ENCODE measurements at regions not wholly inside any gene's neighbourhood (a gene's known extent, or its start where the extent isn't known, plus 50 kb on each side); places are given as distances from the start of the nearest gene placed in this dataset.

- no peak for TF ChIP-seq TOX (CRISPR knock-in tag; IDR thresholded peaks at IDR 0.05; ENCODE audit: borderline replicate concordance)
- TF ChIP-seq, protein P1, sequence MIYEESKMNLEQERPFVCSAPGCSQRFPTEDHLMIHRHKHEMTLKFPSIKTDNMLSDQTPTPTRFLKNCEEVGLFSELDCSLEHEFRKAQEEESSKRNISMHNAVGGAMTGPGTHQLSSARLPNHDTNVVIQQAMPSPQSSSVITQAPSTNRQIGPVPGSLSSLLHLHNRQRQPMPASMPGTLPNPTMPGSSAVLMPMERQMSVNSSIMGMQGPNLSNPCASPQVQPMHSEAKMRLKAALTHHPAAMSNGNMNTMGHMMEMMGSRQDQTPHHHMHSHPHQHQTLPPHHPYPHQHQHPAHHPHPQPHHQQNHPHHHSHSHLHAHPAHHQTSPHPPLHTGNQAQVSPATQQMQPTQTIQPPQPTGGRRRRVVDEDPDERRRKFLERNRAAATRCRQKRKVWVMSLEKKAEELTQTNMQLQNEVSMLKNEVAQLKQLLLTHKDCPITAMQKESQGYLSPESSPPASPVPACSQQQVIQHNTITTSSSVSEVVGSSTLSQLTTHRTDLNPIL (CRISPR knock-in tag; IDR thresholded peaks at IDR 0.05; ENCODE audit: low read depth), result no peak
- no peak for TF ChIP-seq ZNF8 (CRISPR knock-in tag; IDR thresholded peaks at IDR 0.05)
- no peak for TF ChIP-seq SNAI2 (CRISPR knock-in tag; IDR thresholded peaks at IDR 0.05)
- TF ChIP-seq PATZ1 (CRISPR knock-in tag; IDR thresholded peaks at IDR 0.05; ENCODE audit: borderline replicate concordance), result no peak
- no peak for TF ChIP-seq ESRRG (CRISPR knock-in tag; IDR thresholded peaks at IDR 0.05)
- TF ChIP-seq ISL1 (CRISPR knock-in tag; IDR thresholded peaks at IDR 0.05), result no peak
- TF ChIP-seq POU6F1 (CRISPR knock-in tag; IDR thresholded peaks at IDR 0.05; ENCODE audit: borderline replicate concordance, low read depth), result no peak
- TF ChIP-seq, protein P2, sequence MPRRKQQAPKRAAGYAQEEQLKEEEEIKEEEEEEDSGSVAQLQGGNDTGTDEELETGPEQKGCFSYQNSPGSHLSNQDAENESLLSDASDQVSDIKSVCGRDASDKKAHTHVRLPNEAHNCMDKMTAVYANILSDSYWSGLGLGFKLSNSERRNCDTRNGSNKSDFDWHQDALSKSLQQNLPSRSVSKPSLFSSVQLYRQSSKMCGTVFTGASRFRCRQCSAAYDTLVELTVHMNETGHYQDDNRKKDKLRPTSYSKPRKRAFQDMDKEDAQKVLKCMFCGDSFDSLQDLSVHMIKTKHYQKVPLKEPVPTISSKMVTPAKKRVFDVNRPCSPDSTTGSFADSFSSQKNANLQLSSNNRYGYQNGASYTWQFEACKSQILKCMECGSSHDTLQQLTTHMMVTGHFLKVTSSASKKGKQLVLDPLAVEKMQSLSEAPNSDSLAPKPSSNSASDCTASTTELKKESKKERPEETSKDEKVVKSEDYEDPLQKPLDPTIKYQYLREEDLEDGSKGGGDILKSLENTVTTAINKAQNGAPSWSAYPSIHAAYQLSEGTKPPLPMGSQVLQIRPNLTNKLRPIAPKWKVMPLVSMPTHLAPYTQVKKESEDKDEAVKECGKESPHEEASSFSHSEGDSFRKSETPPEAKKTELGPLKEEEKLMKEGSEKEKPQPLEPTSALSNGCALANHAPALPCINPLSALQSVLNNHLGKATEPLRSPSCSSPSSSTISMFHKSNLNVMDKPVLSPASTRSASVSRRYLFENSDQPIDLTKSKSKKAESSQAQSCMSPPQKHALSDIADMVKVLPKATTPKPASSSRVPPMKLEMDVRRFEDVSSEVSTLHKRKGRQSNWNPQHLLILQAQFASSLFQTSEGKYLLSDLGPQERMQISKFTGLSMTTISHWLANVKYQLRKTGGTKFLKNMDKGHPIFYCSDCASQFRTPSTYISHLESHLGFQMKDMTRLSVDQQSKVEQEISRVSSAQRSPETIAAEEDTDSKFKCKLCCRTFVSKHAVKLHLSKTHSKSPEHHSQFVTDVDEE (CRISPR knock-in tag; IDR thresholded peaks at IDR 0.05), result no peak
- ATAC-seq, result no peak
Observed at GRCh38 chr7:20519645-20520044, 95.8 kb upstream of the ABCB5 start.

DNA sequence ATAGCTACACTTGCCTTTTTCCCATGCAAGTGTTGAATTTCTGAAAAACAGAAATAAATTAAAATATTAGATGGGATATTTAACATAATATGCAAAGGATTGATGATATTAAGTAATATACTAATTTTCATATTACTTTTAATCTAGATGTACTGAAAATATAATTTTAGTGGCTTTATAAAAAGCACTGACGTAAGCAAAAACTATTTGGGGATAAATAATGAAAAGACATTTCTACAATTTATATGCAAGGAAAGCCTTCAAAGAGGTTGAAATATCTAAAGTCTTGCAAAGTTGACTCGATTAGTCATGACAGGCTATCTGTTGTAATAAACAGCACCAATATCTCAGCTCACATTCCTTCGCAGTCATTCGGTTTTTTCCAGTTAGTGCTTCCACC, 94.9 kb upstream of the ABCB5 start:
- TF ChIP-seq GLIS3 (CRISPR knock-in tag; IDR thresholded peaks at IDR 0.05) (no peak), POU6F1 (CRISPR knock-in tag; IDR thresholded peaks at IDR 0.05; ENCODE audit: borderline replicate concordance, low read depth) (no peak), ZFP30 (CRISPR knock-in tag; IDR thresholded peaks at IDR 0.05) (no peak), SNAI2 (CRISPR knock-in tag; IDR thresholded peaks at IDR 0.05) (no peak), ESRRG (CRISPR knock-in tag; IDR thresholded peaks at IDR 0.05) (no peak), PATZ1 (CRISPR knock-in tag; IDR thresholded peaks at IDR 0.05; ENCODE audit: borderline replicate concordance) (no peak), OSR1 (CRISPR knock-in tag; IDR thresholded peaks at IDR 0.05) (no peak), CSRNP3 (CRISPR knock-in tag; IDR thresholded peaks at IDR 0.05) (no peak), CSDC2 (CRISPR knock-in tag; IDR thresholded peaks at IDR 0.05) (no peak), ARNTL (CRISPR knock-in tag; IDR thresholded peaks at IDR 0.05; ENCODE audit: borderline replicate concordance, low read depth) (no peak), ZNF565 (CRISPR knock-in tag; conservative IDR thresholded peaks at IDR 0.05; ENCODE audit: low read depth) (no peak), RARB (CRISPR knock-in tag; IDR thresholded peaks at IDR 0.05) (no peak), ZNF8 (CRISPR knock-in tag; IDR thresholded peaks at IDR 0.05) (no peak)
- TF ChIP-seq, protein P2 (CRISPR knock-in tag; IDR thresholded peaks at IDR 0.05), result no peak
- no peak for ATAC-seq

All from SK-N-SH treated with all-trans-retinoic acid at 6 μM for 48 hours (cell line).